ENCODE measurements at regions not wholly inside any gene's neighbourhood (a gene's known extent, or its start where the extent isn't known, plus 50 kb on each side); places are given as distances from the start of the nearest gene placed in this dataset.

DNA sequence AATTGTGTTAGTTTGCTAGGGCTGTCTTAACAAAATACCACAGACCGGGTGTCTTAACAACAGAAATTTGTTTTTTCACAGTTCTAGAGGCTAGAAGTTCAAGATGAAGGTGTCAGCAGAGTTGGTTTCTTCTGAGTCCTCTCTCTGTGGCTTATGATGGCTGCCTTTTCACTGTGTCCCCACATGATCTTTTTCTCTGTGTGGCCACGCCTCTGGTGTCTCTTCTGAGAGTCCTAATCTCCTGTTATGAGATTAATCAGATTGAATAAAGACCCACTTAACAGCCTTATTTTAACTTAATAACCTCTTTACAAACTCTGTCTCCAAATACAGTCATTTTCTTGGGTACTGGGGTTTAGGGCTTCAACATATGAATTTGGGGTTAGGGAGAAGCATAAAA is 561.1 kb downstream of the NR2F1-AS1 start:
- Histone ChIP-seq H3K4me2 (ENCODE audit: control insufficient read depth, insufficient read depth) (no peak overlapping the region), H3K4me1 (ENCODE audit: control insufficient read depth, insufficient read depth, low read length) (no peaks in the 10 kb centered on the region), H3K27ac (ENCODE audit: control insufficient read depth, insufficient read depth) (no peak overlapping the region), H2AFZ (ENCODE audit: control insufficient read depth, low read depth, low read length) (no peak overlapping the region), H3K4me3 (no peak overlapping the region), H3K27me3 (replicated peaks in 1 of 2; ENCODE audit: control insufficient read depth in 2 of 2, insufficient read depth in 2 of 2, low read length in 1 of 2) (no peaks in the 10 kb centered on the region), H3K9ac (ENCODE audit: control insufficient read depth, insufficient read depth, low read length) (no peak overlapping the region), H3K79me2 (ENCODE audit: control insufficient read depth, insufficient read depth, low read length) (no peaks in the 10 kb centered on the region), H3K36me3 (ENCODE audit: control insufficient read depth in 2 of 2, insufficient read depth in 2 of 2, low read length in 1 of 2) (no peaks in the 10 kb centered on the region), H3K9me3 (replicated peaks; ENCODE audit: control insufficient read depth, insufficient read depth, low read length) (no peaks in the 10 kb centered on the region), H4K20me1 (ENCODE audit: control insufficient read depth, insufficient read depth) (no peaks in the 10 kb centered on the region)
- FAIRE-seq, result no peak
- no peak for DNase-seq (ENCODE audit: low read depth, low spot score)
- no TSS peak for BruUV-seq (replicated peaks)
- POLR2A ChIA-PET, result no interaction called here
- in situ Hi-C loops (cut with MboI), result no loop called here
- ATAC-seq, result no peak
- RAD21 ChIA-PET (ENCODE audit: unreplicated experiment), result no interaction called here
- SMC1A ChIA-PET (ENCODE audit: uncharacterized antibody, unreplicated experiment), result no interaction called here
- 0% methylated on average over 2 of the region's 2 CpGs for WGBS (ENCODE audit: insufficient coverage, insufficient replicate concordance, low lambda C conversion rate, missing lambda C conversion rate)
- intact Hi-C loops (cut with micrococcal nuclease; ENCODE audit: unreplicated experiment), result no loop called here
- CTCF ChIA-PET, result no interaction called here
- TF ChIP-seq, protein P1, sequence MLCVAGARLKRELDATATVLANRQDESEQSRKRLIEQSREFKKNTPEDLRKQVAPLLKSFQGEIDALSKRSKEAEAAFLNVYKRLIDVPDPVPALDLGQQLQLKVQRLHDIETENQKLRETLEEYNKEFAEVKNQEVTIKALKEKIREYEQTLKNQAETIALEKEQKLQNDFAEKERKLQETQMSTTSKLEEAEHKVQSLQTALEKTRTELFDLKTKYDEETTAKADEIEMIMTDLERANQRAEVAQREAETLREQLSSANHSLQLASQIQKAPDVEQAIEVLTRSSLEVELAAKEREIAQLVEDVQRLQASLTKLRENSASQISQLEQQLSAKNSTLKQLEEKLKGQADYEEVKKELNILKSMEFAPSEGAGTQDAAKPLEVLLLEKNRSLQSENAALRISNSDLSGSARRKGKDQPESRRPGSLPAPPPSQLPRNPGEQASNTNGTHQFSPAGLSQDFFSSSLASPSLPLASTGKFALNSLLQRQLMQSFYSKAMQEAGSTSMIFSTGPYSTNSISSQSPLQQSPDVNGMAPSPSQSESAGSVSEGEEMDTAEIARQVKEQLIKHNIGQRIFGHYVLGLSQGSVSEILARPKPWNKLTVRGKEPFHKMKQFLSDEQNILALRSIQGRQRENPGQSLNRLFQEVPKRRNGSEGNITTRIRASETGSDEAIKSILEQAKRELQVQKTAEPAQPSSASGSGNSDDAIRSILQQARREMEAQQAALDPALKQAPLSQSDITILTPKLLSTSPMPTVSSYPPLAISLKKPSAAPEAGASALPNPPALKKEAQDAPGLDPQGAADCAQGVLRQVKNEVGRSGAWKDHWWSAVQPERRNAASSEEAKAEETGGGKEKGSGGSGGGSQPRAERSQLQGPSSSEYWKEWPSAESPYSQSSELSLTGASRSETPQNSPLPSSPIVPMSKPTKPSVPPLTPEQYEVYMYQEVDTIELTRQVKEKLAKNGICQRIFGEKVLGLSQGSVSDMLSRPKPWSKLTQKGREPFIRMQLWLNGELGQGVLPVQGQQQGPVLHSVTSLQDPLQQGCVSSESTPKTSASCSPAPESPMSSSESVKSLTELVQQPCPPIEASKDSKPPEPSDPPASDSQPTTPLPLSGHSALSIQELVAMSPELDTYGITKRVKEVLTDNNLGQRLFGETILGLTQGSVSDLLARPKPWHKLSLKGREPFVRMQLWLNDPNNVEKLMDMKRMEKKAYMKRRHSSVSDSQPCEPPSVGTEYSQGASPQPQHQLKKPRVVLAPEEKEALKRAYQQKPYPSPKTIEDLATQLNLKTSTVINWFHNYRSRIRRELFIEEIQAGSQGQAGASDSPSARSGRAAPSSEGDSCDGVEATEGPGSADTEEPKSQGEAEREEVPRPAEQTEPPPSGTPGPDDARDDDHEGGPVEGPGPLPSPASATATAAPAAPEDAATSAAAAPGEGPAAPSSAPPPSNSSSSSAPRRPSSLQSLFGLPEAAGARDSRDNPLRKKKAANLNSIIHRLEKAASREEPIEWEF (IDR thresholded peaks at IDR 0.05; ENCODE audit: insufficient replicate concordance, low read depth, low read length), result no peak
- no peak for TF ChIP-seq SRF (IDR thresholded peaks at IDR 0.05; ENCODE audit: low read depth in 2 of 2, low read length in 2 of 2)
- TF ChIP-seq SREBF2 (IDR thresholded peaks at IDR 0.05; ENCODE audit: low read length), result no peak
- TF ChIP-seq RELA (IDR thresholded peaks at IDR 0.05; ENCODE audit: borderline replicate concordance, partially characterized antibody), result no peak
- TF ChIP-seq MLLT1 (IDR thresholded peaks at IDR 0.05), result no peak
- TF ChIP-seq, protein P2, sequence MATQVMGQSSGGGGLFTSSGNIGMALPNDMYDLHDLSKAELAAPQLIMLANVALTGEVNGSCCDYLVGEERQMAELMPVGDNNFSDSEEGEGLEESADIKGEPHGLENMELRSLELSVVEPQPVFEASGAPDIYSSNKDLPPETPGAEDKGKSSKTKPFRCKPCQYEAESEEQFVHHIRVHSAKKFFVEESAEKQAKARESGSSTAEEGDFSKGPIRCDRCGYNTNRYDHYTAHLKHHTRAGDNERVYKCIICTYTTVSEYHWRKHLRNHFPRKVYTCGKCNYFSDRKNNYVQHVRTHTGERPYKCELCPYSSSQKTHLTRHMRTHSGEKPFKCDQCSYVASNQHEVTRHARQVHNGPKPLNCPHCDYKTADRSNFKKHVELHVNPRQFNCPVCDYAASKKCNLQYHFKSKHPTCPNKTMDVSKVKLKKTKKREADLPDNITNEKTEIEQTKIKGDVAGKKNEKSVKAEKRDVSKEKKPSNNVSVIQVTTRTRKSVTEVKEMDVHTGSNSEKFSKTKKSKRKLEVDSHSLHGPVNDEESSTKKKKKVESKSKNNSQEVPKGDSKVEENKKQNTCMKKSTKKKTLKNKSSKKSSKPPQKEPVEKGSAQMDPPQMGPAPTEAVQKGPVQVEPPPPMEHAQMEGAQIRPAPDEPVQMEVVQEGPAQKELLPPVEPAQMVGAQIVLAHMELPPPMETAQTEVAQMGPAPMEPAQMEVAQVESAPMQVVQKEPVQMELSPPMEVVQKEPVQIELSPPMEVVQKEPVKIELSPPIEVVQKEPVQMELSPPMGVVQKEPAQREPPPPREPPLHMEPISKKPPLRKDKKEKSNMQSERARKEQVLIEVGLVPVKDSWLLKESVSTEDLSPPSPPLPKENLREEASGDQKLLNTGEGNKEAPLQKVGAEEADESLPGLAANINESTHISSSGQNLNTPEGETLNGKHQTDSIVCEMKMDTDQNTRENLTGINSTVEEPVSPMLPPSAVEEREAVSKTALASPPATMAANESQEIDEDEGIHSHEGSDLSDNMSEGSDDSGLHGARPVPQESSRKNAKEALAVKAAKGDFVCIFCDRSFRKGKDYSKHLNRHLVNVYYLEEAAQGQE (IDR thresholded peaks at IDR 0.05; ENCODE audit: low read depth, low read length), result no peak
- no peak for TF ChIP-seq CBX5 (IDR thresholded peaks at IDR 0.05; ENCODE audit: low read depth)
- TF ChIP-seq EZH2 (IDR thresholded peaks at IDR 0.05; ENCODE audit: borderline replicate concordance, control insufficient read depth, low read depth, low read length), result no peak
- no peak for TF ChIP-seq HDAC2 (IDR thresholded peaks at IDR 0.05)
- no peak for TF ChIP-seq YY1 (IDR thresholded peaks at IDR 0.05; ENCODE audit: low read depth, low read length)
- TF ChIP-seq NR2F1 (conservative IDR thresholded peaks at IDR 0.05), result no peak
- TF ChIP-seq NFYA (IDR thresholded peaks at IDR 0.05; ENCODE audit: borderline replicate concordance, low read depth, low read length), result no peak
- no peak for TF ChIP-seq TCF3 (IDR thresholded peaks at IDR 0.05; ENCODE audit: borderline replicate concordance, insufficient read depth, low read depth, low read length)
- no peak for TF ChIP-seq CHD1 (IDR thresholded peaks at IDR 0.05; ENCODE audit: low read depth, low read length)
- TF ChIP-seq SMAD5 (IDR thresholded peaks at IDR 0.05; ENCODE audit: low read depth), result no peak
- no peak for TF ChIP-seq ZSCAN29 (IDR thresholded peaks at IDR 0.05)

Data from GM12878 (cell line).